ENCODE measurements at regions not wholly inside any gene's neighbourhood (a gene's known extent, or its start where the extent isn't known, plus 50 kb on each side); places are given as distances from the start of the nearest gene placed in this dataset.

DNA sequence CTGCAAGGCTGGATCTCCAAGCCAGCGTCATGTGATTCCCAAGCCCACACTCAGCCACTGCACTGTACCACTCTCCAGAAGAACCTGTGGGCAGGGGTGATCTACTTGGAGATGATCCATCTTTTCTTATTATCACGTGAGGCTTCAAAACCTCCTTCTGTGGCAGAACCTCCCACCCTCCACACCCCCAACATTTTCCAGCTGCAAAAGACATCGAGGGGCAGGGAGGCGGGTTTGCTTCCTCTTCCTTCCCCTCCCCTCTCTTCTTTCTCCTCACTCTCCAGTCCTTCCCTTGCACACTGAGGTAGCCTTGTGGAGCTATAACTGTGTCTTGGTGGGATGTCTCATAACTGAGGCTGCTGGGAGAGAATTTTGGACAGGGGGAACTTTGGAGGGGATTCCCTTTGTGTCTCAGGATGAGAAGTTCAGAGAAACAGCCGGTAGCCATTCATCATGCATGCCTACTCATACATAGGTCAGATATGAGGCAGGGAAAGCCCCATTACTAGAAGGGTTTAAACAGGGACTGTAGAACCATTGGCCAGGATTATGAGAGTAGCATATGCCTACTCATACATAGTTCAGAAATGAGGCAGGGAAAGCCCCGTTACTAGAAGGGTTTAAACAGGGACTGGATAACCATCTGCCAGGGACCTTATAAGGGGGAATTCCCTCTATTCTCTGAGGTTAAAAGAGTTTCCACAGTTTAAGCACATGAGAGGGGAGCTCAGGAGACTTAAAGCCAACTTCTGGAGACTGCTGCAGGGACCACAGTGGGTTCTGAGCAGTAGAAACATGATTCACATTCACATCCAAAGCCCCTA lies 420.7 kb upstream of the CADM1 start:
- no peak for DNase-seq

DNA sequence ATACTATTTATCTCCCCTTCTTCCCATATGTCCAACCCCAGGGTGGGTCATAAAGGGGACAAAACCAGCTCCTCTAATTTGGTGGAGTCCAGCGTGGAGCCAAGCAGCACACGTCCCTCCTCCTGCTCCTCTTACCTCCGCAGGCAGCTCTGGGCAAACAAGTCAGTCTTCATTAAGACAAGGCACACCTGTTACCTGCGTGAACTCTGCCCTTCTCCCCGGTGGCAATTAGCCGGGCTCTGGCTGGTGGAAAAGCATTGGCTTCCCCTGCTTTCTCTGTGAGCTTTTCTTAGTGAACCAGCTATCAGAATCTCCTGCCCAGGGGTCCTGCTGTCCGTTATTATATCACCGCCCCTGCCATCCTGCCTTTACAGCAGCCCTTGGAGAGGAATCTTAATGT lies 418.7 kb upstream of the CADM1 start:
- no peak for DNase-seq

DNA sequence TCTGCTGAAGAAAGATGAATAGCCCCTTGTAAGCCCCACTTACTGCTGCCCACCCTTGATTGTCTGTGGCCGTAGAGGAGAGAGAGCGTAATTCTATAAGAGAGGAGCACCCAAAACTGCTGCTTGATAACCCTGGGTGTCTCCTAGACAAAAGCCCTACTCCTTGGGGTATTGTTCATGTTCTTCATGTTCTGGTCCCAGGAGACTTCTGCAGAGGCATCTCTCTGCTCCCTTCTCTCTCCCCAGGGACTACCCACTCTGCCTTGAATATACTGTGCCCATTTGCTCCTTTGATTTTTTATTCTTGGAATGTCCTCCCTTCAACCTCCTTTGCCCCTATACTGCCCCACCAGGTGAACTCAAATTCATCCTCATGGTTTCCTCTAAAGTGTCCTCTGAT lies 417.8 kb upstream of the CADM1 start:
- no peak for DNase-seq

DNA sequence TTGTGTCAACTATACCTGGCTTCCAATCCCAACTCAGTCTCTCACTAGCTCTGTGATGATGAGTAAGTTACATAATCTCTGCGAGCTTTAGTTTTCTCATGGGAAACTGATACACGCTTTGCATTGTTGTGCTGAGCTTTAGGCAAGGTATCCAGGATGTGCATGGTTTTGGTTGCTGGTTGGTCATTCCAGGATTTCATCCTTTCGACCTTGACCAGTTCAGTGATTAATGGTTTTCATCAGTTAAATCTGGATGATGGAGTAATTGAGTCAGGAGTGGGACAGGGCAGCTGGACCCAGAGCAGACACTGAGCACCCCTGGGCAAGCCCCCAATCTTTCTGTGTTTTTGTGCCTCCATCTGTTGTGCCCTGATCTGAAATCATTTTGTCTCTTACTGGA lies 417.3 kb upstream of the CADM1 start:
- no peak for DNase-seq

DNA sequence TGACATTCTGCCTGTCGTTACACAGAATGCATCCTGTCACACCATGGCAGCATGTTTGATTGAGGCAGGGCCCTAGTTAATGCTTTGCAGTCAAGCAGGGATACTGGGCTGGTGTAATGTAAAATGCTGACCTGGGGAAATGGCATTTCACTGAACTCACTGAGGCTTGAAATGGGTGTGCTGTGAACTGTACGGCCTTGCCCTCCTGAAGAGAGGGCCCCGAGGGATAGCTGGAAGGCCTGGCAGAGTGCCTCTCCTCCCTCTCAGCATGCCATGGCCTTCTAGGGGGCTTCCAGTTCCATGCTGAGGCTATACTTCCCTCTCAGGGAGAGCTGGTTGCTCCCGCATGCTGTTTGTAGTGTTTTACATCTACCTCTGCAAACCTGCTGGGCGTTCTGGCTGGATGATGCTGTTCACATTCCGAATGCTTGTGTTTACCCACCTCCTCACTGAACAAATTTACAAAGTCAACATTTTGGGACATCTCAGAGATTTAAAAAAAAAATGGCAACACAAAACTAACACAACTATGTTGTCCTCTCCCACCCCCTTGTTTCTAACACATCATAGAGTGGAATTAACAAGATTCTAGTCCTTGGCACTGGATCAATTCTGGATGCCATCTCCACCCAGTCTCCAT lies 416.7 kb upstream of the CADM1 start:
- DNase-seq = no peak

DNA sequence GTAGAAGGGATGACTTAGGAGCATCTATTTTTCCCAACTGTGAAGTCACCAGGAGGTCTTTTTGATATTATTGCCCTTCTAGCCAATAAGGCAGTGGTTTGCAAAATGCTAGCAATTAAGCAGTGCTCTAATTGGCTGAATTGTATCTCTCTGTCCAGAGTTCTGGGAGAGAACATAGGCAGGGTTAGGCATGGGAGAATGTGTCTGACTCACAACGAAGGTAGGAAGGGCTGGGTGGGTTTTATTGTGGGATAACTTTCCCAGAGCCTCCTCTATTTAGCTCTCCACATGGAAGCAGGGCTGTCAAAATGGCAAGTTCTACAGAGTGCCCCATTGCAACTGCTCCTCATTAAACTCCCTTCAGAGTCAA lies 415.9 kb upstream of the CADM1 start:
- no peak for DNase-seq

DNA sequence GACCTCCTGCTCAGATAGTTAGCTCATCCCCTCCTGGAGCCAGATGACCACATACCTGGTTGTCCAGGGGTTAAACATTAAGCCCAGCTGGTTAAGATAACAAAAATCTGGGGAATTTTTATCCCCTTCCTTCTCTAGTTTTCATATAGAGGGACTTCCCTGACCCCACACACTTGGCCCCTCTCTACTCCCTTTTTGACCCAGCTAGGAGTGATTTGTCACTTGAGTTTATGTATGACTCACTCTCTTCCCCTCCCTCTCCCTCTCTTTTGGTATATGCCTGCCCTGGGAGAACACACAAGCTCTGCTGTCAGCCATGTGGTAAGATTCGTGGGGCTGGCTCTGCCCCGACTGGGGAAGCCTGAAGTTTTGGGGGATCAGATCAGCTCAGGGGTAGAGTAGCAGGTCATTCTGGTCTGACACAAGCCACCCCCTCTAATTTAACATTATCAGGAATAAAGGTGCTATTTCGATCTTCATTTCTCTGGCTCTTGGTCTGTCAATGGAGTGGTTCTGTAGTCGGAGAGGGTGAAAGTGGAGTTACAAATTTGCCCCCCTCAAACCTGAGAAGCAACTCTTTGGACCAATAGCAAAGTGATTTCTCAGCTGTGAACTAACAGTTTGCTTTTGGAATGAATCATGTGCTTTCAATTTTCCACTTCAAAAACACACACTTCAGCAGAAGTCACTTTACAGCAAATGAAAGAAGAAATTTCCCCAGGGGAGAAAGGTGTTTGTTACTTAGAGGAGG lies 415.3 kb upstream of the CADM1 start:
- no peak for DNase-seq

DNA sequence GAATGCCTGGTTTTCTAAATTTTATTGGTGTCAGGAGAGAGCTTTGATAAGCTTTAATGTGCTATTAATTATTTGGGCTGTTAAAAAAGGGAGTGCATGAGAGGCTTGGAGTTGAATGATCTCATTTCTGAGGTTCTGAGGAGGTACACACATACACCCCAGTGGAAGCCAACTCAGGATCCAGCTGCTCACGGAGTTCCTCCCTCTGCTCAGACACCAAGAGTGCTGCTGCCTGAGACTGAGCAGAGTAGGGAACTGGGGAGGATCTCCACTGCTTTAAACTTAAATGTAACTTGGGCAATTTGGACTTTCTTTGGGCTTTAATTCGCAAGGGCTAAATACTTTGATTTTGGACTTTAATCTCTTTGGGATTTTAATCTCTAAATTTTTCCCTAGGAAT lies 414.4 kb upstream of the CADM1 start:
- no peak for DNase-seq

DNA sequence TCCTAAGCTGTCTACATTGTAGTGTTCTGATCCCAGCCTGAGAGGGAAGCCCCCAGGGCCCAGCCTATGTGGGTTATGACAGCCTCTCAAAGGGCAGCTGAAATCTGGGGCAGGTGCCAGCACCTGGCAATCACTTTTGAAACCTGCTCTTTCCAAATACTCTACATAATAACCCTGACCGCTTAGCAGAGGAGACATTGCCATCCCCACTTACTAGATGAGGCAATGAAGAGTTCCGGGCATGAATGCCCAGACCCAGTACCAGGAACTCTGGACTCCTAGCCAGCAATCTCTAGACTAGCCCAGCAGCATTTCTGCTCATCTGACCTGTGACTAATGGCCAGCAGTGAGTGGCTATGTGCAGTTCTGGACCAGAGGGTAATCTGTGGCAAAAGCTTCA lies 412.4 kb upstream of the CADM1 start:
- DNase-seq = no peak

DNA sequence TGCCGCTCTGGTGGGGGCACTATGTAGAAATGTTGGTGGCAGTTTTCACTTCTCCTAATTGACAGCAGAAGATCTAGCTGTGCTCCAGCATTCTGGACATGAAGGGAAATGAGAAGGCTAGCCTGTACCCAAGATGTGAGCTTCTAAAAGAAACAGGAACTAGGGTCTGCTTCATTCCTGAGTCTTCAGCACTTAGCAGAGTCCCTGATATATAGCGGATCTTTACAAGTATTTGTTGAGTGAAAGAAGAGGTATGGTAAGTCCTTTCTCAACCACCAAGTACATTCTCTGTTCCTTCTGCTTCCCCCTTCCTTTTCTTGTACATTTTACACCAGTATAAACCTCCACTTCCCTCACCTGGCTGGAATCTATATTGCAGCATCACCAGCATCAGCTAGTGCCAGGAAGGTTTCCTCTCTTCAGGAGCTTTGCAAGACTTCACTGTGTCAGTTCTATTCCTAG lies 408.3 kb upstream of the CADM1 start:
- no peak for DNase-seq

DNA sequence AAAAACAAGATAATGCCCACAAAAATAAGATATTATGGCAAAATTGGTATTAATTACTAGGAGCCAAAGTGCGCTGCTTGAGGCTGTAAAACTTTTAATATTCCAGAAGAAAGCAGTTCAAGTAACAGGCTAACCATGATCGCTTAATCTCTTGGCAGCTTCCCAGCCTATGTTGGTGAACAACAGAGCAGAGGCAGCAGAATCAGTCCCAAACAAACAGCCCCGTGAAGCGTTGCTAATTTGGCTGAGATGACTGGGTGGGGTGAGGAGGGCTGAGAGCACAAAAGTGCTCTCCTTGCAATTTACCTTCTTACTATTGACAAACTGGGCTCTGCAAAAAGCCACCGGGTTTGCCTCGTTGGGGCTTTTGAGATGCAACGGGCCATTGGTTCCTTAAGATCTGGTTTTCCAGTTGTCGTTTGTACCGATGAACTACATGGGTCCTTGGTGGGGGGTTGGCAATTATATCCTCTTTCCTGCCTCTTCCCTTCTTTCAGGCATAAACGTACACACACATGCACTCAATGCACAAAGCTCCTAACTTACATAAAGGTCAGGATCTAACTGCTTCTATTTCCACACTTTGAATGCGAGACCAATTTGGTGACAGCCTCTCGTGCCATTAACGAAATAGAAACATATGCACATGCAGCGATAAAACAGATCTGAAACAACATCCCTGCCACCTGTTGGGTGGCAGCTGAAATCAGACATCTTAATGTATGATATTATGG lies 407.6 kb upstream of the CADM1 start:
- DNase-seq = no peak

DNA sequence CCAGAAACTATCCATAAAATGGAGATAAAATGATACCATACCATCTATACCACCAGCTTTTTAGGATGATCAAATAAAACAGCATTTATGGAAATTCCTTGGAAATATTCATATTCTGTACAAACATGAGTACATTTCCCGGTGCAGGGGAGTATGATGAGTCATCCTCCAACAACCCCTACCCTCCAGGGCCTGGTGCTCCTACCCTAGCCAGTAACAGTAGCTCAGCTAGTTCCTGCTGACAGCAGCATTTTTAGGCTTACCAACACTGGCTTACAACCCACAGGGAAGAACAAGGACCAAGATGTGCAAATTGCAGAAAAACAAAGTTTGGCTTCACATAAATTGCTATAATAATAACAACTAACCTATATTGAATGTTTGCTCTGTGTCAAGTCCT lies 406.2 kb upstream of the CADM1 start:
- DNase-seq = no peak

DNA sequence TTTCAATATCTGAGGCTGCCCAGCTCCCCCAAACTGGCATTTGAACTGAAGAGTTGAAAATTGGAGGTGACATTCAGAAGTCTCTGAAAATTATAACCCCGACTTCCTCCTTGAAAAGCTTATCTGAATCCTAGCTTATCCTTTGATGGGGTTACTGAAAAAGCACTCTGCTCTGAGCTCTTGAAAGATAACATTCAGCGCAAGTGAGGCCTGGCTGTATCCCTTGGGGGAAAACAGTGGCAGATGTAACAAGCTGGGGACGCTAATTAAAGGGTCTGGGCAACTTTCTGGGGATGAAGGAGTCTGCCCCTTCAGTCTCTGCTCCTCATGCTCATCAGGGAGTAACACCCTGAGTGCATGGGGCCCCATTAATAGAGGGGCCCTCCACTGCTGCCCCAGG lies 402.0 kb upstream of the CADM1 start:
- DNase-seq = no peak

DNA sequence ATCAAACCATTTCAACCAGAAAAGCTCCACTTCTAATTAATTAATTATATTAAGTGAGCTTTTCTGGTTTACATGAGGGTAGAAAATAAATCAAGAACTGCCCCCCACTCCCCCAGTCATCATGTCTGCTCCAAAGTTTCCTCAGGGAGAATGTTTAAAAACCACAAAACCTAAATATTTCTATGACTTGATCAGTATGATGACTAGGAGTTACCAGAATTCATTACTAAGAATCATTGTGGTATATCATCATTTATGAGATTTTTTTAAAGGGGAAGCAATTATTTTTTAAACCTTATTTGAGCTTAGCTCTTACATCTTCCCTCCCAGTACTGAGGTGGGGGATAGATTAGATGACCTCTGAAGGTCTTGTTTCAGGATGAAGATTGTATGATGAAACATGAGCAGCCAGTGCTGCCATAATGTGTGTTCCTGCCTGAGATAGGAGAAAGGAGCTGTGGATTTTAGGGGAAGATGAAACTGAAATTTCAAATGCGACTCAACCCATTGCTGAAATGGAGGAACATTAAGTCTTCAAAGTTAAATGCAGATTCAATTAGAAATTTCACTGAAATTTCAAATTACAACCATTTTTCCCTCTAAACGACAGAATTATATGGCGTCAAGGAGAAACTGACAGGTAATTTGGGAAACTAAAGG lies 401.3 kb upstream of the CADM1 start:
- no peak for DNase-seq

DNA sequence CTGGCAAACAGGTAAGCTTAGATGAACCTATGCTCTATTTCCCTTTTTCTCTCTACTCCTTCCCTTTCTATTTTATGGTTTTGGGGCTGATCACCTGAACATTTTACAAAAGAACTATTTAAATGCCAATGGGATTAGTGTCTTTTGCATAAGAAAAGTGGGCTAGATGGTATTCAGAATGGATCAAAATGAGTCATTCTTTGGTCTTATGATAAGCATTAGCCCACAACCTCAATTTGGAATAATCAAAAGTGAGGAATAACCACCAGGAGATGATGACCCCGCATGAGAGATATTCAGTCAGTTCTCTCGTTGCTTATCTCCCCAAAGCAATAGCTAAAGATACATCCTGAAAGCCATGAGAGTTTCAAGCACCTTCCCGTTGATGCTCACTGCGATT lies 399.0 kb upstream of the CADM1 start:
- DNase-seq = no peak

DNA sequence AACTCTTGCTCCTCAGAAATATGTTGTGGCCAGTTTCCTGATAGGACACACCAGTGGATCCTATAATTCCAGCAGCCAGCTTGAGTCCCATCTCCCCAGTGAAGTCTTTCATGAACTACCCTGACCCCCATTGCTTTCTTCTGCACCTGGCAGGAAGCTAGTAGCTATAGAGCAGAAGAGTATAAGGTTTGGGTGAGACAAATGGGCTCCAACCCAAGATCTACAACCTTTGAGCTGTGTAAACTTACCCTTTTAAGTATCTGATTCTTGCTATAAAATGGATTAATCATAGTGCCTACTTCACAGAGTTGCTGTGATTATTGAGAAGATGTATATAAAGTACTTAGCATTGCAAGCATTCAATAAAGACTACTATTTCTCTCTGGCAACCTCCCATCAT lies 396.9 kb upstream of the CADM1 start:
- DNase-seq = no peak

DNA sequence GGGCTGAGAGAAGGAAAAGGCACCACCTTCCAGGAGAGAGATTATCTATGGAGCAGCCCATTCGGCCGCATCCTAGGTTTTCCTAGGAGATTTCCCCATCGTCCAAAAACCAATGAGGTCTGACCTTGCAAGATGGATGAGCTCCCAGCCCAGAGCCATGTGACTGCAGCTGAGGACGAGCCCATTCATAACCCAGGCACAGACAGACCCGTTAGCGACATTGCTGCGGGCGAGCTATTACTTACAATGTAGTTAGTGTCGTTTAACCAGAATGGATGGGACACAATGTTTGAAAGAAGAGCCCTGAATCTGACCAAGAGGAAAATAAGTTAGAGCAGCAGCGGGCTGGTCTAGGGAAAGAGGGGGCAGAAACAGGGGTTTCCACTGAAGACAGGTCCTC lies 395.9 kb upstream of the CADM1 start:
- no peak for DNase-seq

DNA sequence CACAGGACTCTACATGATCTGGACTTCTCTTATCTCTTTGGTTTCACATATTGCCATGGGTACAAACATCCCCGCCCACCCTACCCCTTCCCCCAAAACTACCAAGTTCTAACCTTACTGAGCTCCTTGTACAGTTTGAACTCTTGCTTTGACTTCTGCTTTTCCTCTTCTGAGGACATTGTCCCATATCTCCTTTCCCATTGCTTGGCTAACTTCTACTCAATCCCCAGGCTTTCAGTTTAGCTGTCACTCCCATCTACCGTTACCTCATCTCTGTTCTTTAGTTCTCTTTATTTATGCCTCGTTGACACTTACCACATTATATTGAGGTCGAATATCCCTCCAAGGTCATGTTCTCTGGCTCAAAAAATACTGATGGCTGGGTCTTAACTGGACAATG lies 393.5 kb upstream of the CADM1 start:
- DNase-seq = no peak

DNA sequence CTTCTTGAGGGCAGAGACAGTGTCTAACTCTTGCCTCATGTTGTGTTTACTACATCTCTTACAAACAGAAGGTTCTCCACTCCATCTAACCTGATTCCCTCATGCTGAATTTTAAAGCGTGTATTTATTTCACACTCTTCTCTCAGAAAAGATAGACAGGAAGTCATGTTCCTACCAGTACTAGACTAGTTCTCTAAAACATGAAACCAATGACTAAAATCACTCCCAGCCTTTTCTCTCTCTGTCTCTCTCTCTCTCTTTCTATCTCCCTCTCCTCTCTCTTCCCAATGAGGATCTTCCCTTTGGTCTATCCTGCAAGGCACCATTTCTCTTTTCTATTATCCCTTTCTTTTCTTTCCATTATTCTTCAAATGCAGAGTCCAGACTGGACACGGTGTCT lies 391.9 kb upstream of the CADM1 start:
- no peak for DNase-seq

DNA sequence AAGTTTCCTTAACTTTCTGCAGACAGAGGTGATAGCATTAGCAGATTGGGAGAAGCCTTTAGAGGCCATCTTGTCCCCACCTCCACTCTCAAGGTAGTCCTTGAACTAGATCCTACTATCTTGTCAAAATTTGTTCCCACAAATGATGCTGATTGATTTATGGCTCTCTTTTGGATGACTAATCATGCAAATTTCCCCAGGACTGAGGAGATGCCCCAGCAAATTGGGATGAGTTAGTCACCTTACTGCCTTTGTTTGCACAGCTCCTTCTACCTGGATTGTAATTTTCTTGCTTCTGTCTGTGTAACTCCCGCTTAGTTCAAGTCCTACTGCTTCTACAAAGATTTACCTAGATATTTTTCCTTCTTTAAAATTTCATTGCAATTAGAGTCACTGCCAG lies 391.4 kb upstream of the CADM1 start:
- no peak for DNase-seq

DNA sequence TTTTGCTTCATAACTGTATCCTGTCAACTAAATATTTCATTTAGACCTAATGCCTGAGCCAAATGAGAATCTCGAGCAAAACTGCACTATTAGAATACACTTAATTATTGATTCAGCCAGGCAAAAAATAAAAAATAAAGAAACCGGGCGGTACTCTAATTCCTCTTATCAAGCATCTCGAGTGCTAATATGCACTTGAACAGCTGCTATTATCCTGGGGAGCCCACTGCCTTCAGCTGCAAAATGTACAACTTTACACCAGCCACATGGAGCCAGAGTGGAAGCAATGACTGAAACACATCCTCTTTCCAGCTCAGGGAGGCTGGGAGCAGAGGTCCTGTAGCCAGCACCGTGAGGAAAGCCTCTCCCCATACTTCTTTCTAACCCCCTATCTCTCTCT lies 390.0 kb upstream of the CADM1 start:
- no peak for DNase-seq

DNA sequence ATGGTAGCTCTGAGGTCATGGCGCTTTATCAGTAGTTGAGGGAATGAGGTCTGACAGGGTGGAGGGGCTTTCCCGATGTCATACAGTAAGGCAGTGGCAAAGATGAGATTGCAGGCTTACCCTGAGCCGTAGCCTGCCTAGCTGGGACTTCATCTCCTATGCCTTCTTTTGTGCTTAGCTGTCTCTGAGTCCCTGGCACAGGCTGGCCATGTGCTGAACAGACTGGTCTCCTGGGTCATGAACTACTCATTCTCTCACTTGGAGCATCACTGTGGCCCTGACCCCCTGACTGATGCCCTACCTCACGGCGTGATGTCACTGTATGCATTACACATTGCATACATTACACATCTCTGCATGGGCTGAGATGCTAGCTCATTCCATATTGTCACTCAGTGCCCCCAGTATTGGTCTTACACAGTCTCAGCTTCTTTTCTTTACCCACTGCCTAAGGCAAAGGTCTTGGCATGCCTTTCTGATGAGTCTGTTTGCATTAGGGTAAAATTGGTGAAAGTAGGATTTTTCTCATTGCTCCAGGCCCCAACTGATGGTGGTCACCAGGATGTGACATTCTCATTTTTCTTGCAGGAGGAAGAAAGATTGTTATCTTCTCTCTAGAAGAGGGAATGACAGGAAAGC lies 389.4 kb upstream of the CADM1 start:
- no peak for DNase-seq

All from skin of body (tissue), 1 donor.